ENCODE measurements at regions not wholly inside any gene's neighbourhood (a gene's known extent, or its start where the extent isn't known, plus 50 kb on each side); places are given as distances from the start of the nearest gene placed in this dataset.

DNA sequence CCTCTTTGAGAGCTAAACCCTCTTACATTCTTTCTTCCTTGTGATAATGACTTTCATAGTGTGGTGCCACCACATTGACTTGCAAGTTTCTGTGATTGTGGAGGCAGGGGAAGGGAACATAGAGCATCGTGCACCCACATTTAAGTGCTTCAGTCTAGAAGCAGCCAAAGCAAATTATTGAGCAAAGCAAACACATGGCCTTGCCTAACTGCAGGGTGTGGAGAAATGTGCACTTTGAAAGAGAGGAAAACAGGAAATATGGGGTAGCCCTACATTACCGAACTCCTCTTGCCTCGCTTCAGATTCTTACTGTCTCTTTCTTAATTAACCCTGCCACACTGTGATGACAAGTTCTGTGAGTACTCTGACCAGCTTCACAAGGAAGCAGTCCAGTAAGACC is 814.6 kb downstream of the SLC4A3 start:
- TF ChIP-seq GTF2I (CRISPR knock-in tag; conservative IDR thresholded peaks at IDR 0.05) (no peak), JUN (CRISPR knock-in tag; IDR thresholded peaks at IDR 0.05) (no peak), CTCF (IDR thresholded peaks at IDR 0.05) (no peak)

All from WTC11 (cell line).